ENCODE measurements at regions not wholly inside any gene's neighbourhood (a gene's known extent, or its start where the extent isn't known, plus 50 kb on each side); places are given as distances from the start of the nearest gene placed in this dataset.
"Not testable (repeated sequence)": the region's sequence is repeated elsewhere in the genome, so short reads cannot be mapped to it uniquely, and the experiment has no call there.

- DNase-seq (ENCODE audit: low spot score): no peak
- ChIA-PET POLR2A (ENCODE audit: low non-redundant PET) (no interaction called here), CTCF (no interaction called here)
- TF ChIP-seq CTCF (conservative IDR thresholded peaks at IDR 0.05; ENCODE audit: low read depth): no peak
- H3K27ac ChIP-seq: no peak overlapping the region
These were observed 138.5 kb upstream of the NETO1 start for GRCh38 chr18:73006331-73006730.

GRCh38 chr18:73004260-73004659, 136.5 kb upstream of the NETO1 start:
- TF ChIP-seq CTCF (conservative IDR thresholded peaks at IDR 0.05; ENCODE audit: low read depth): no peak
- H3K27ac ChIP-seq: no peak overlapping the region
- DNase-seq (ENCODE audit: low spot score): no peak
- CTCF ChIA-PET: no interaction called here
- POLR2A ChIA-PET (ENCODE audit: low non-redundant PET): no interaction called here

GRCh38 chr18:72999971-73000607, 132.3 kb upstream of the NETO1 start:
- no peak for DNase-seq (ENCODE audit: low spot score)
- no peak overlapping the region for H3K27ac ChIP-seq
- CTCF ChIA-PET: interaction anchor here (0.5 kb wide), 1 partner anchor 979 kb away, joined by 3 read pairs; no protein-coding TSS in a partner anchor
- POLR2A ChIA-PET (ENCODE audit: low non-redundant PET): no interaction called here
- TF ChIP-seq CTCF (conservative IDR thresholded peaks at IDR 0.05; ENCODE audit: low read depth): no peak

- peak; percentile 40 for DNase-seq (ENCODE audit: low spot score)
- POLR2A ChIA-PET (ENCODE audit: low non-redundant PET): no interaction called here
- CTCF ChIA-PET: no interaction called here
- H3K27ac ChIP-seq: no peak overlapping the region
- TF ChIP-seq CTCF (conservative IDR thresholded peaks at IDR 0.05; ENCODE audit: low read depth): no peak
These were observed 127.8 kb upstream of the NETO1 start for GRCh38 chr18:72995558-72995957.

GRCh38 chr18:72993250-72993649, 125.5 kb upstream of the NETO1 start:
- POLR2A ChIA-PET (ENCODE audit: low non-redundant PET): no interaction called here
- TF ChIP-seq CTCF (conservative IDR thresholded peaks at IDR 0.05; ENCODE audit: low read depth): no peak
- no peak for DNase-seq (ENCODE audit: low spot score)
- CTCF ChIA-PET: no interaction called here
- H3K27ac ChIP-seq: no peak overlapping the region

- CTCF ChIA-PET: no interaction called here
These were observed 123.6 kb upstream of the NETO1 start for GRCh38 chr18:72991379-72991778.

GRCh38 chr18:72987570-72987969, 119.8 kb upstream of the NETO1 start:
- POLR2A ChIA-PET (ENCODE audit: low non-redundant PET); H3K27ac ChIP-seq; DNase-seq (ENCODE audit: low spot score): not testable (repeated sequence)
- CTCF ChIA-PET: interaction anchor here (0.6 kb wide), 2 partner anchors 115 to 247 kb away, joined by 3 read pairs; no protein-coding TSS in a partner anchor

More at GRCh38 chr18:72991379-72991778, 123.6 kb upstream of the NETO1 start:
- DNase-seq (ENCODE audit: low spot score): no peak
- POLR2A ChIA-PET (ENCODE audit: low non-redundant PET): no interaction called here
- no peak overlapping the region for H3K27ac ChIP-seq
- TF ChIP-seq CTCF (conservative IDR thresholded peaks at IDR 0.05; ENCODE audit: low read depth): no peak

Data from RWPE1 (cell line).